GM12872 (cell line): ENCODE measurements at regions not wholly inside any gene's neighbourhood (a gene's known extent, or its start where the extent isn't known, plus 50 kb on each side); places are given as distances from the start of the nearest gene placed in this dataset.

Source experiments
- CTCF ChIP-seq: IDR thresholded peaks from 3 replicates; pipeline ENCODE4 v1.5.1; 2011; ENCODE audit warnings: low read depth, mild to moderate bottlenecking, low read length, moderate library complexity; ENCODE audit not compliant: insufficient read depth

GRCh38 chr5:68928617-68929302, 165.1 kb upstream of the SLC30A5 start:
- no peak for TF ChIP-seq CTCF

GRCh38 chr5:68930139-68930538, 163.7 kb upstream of the SLC30A5 start:
- no peak for TF ChIP-seq CTCF

DNA sequence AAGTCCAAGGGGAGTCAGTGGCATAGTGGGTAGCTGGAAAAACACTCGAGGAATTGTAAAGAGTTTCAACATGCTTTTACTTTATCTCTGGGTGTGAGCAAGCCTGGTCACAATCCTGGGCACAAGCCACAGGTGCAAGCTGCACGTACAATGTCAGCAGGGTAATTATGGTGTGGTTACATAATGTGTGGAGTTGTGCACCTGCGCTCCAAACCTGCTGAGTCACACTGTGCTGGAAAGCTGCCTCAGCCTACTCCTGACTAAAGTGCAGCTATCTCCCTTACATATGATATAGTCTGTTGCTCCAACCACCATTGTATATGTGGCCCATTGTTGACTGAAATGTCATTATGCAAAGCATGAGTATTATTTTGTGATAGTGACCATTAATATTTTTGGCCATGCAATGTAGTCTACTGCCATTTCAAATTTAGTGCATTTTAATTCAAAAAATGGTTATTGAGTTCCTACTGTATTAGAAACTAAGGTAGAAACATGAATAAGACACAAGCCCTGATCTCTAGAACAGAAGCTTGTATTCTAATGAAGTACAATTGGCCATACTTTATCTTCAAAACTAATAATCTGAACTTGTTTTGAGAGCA, 160.9 kb upstream of the SLC30A5 start:
- TF ChIP-seq CTCF = no peak

GRCh38 chr5:68942169-68942568, 151.6 kb upstream of the SLC30A5 start:
- no peak for TF ChIP-seq CTCF

- no peak for TF ChIP-seq CTCF
Measured at GRCh38 chr5:68946728-68947127, 147.1 kb upstream of the SLC30A5 start.

GRCh38 chr5:68947986-68948385, 145.8 kb upstream of the SLC30A5 start:
- no peak for TF ChIP-seq CTCF

DNA sequence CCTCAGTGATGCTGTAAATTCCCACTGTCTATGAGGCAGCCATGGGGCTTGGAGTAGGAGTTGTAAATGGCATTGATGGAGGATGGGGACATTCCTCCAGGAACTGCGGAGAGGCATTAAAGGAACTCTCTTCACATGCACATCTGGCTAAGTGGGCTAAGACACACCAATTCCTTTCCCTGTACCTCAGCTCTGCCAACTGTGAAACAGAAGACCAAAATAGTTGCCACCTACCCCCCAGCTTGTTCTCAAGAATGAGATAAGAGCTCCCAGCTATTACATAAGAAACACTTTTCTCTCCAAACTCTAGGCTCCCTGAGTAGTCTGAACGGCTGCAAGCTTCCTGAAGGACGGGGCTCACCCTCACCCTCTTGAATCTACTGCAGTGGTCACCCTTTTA, 144.6 kb upstream of the SLC30A5 start:
- no peak for TF ChIP-seq CTCF

- TF ChIP-seq CTCF = no peak
Measured at GRCh38 chr5:68949711-68950110, 144.1 kb upstream of the SLC30A5 start.
